MCF 10A (cell line): ENCODE measurements at regions not wholly inside any gene's neighbourhood (a gene's known extent, or its start where the extent isn't known, plus 50 kb on each side); places are given as distances from the start of the nearest gene placed in this dataset.
"Not testable (repeated sequence)": the region's sequence is repeated elsewhere in the genome, so short reads cannot be mapped to it uniquely, and the experiment has no call there.

Experiments
- BruUV-seq: library from RNA; stranded (reverse); fragments of 400-500 nt; replicated peaks from 2 replicates; lab custom pipeline; 2021; lab: Mats Ljungman, UMichigan
- CTCF ChIA-PET: fragments of 300-600 bp; sonication (Branson Sonifier 250); formaldehyde crosslinking; extraction: SDS; loops from one replicate; lab custom pipeline; 2021; ENCODE audit warnings: antibody characterized with exemption, inconsistent platforms; lab: Yijun Ruan, JAX
- POLR2A ChIA-PET: fragments of 300-600, 350-650 bp; sonication (Branson Sonifier 250); formaldehyde crosslinking; extraction: SDS; loops from one replicate; lab custom pipeline; 2020; ENCODE audit warnings: antibody characterized with exemption, inconsistent platforms; lab: Yijun Ruan, JAX
- DNase-seq: peaks from one replicate; pipeline ENCODE4 v3.0.0-alpha.2; 2018; ENCODE audit not compliant: unreplicated experiment
- H3K27ac Mint-ChIP-seq: one replicate; pipeline ENCODE4 v1.8.0; 2022; ENCODE audit warnings: mild to moderate bottlenecking, low read depth, mixed read lengths; ENCODE audit not compliant: unreplicated experiment
- H3K27me3 Mint-ChIP-seq: one replicate; pipeline ENCODE4 v1.8.0; 2022; ENCODE audit warnings: mixed read lengths; ENCODE audit not compliant: insufficient read depth, unreplicated experiment
- H3K36me3 Mint-ChIP-seq: one replicate; pipeline ENCODE4 v1.8.0; 2022; ENCODE audit warnings: mild to moderate bottlenecking, moderate library complexity, mixed read lengths; ENCODE audit not compliant: insufficient read depth, unreplicated experiment
- H3K4me1 Mint-ChIP-seq: one replicate; pipeline ENCODE4 v1.8.0; 2022; ENCODE audit warnings: mixed read lengths; ENCODE audit not compliant: insufficient read depth, unreplicated experiment
- H3K4me3 Mint-ChIP-seq: one replicate; pipeline ENCODE4 v1.8.0; 2022; ENCODE audit warnings: mild to moderate bottlenecking, moderate library complexity, mixed read lengths; ENCODE audit not compliant: unreplicated experiment
- H3K9me3 Mint-ChIP-seq: one replicate; pipeline ENCODE4 v1.8.0; 2022; ENCODE audit warnings: mixed read lengths; ENCODE audit not compliant: unreplicated experiment
- CTCF ChIP-seq: fragments of 200-600 bp; IDR thresholded peaks from one replicate; pipeline ENCODE4 v1.8.0; 2022; ENCODE audit warnings: antibody characterized with exemption, mild to moderate bottlenecking; ENCODE audit not compliant: unreplicated experiment
- intact Hi-C: fragments of 100-400 bp; cut with micrococcal nuclease; formaldehyde crosslinking; loops from 2 replicates; pipeline ENCODE4 v1.14.1; 2022

DNA sequence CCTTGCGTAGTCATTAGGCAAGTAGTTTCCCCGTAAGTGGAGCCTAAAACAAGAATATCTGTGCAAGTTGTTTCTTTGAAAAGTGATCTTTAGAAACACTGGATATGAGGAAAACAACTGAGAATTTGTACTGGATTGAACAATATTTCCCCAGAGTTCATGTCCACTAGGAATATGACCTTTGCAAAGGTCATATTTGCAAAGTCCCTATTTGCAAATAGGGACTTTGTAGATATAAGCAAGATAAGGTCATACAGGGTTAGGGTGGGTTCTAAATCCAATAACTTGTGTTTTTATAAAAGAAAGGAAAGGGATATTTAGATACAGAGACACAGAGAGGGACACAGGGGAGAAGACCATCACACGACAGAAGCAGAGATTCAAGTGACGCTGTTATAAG is 489.2 kb upstream of the ATXN8OS start:
- CTCF ChIA-PET = no interaction called here
- intact Hi-C loops = no loop called here

DNA sequence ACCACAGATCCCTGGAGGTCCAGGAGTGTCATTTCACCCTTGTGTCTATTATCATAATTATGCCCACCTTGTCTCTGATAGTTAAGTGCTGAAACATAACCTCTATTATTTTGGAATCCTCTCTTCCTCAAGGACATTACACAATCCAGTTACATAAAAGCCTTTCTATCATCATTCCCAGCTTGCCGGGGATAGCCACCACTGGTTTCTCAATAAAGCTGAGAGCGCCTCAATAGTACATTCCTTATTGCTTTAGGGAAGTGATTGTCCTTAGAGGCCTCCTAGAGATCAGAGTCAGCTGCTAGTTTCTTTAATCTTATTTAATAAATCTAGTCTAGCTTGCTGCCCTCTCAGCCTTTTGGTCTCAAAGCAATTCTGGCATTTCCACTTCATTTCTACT is 490.0 kb upstream of the ATXN8OS start:
- intact Hi-C loops = no loop called here
- DNase-seq = no peak
- no peak for TF ChIP-seq CTCF
- CTCF ChIA-PET = interaction anchor here (0.7 kb wide), 2 partner anchors 129 to 301 kb away, joined by 3 read pairs; no protein-coding TSS in a partner anchor
- Mint-ChIP-seq H3K36me3 (no peaks in the 10 kb centered on the region), H3K4me1 (no peaks in the 10 kb centered on the region), H3K4me3 (no peak overlapping the region), H3K9me3 (no peaks in the 10 kb centered on the region), H3K27ac (no peak overlapping the region), H3K27me3 (peaks cover 45% of the 10 kb centered on the region)
- POLR2A ChIA-PET = no interaction called here
- BruUV-seq = no TSS peak

More for the DNA sequence above, 489.2 kb upstream of the ATXN8OS start:
- H3K27ac Mint-ChIP-seq = no peak overlapping the region
- H3K36me3 Mint-ChIP-seq = no peaks in the 10 kb centered on the region
- POLR2A ChIA-PET = no interaction called here
- DNase-seq = no peak
- no TSS peak for BruUV-seq
- no peak overlapping the region for H3K4me3 Mint-ChIP-seq
- no peaks in the 10 kb centered on the region for H3K4me1 Mint-ChIP-seq
- H3K9me3 Mint-ChIP-seq = no peaks in the 10 kb centered on the region
- H3K27me3 Mint-ChIP-seq = peaks cover 37% of the 10 kb centered on the region
- TF ChIP-seq CTCF = no peak

DNA sequence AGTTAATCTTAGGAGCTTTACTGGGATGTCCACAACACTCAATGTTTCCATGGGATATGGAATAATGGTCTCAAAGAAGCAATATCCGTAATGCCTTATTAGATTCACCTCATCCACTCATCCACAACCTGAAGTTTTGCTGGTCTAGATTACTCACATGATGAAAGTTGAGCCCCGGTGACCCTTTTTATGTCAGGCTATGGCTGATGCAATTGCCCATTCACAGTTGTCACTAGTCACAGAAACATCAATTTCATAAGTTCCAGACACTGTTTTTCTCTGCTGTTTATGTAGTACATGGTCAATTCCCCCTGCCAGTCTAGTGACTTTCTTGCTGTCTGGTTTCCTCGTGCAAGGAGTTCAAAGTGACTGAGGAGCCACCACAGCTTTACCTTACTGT is 491.2 kb upstream of the ATXN8OS start:
- intact Hi-C loops = no loop called here

DNA sequence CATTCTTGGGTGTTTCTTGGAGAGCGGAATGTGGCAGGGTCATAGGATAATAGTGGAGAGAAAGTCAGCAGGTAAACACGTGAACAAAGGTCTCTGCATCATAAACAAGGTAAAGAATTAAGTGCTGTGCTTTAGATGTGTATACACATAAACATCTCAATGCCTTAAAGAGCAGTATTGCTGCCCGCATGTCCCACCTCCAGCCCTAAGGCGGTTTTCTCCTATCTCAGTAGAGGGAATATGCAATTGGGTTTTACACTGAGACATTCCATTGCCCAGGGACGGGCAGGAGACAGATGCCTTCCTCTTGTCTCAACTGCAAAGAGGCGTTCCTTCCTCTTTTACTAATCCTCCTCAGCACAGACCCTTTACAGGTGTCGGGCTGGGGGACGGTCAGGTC is 492.6 kb upstream of the ATXN8OS start:
- H3K9me3 Mint-ChIP-seq, CTCF ChIA-PET, DNase-seq, H3K36me3 Mint-ChIP-seq, intact Hi-C loops, H3K27ac Mint-ChIP-seq, H3K4me3 Mint-ChIP-seq, BruUV-seq, POLR2A ChIA-PET, H3K4me1 Mint-ChIP-seq: not testable (repeated sequence)
- H3K27me3 Mint-ChIP-seq = peaks cover 53% of the 10 kb centered on the region

More for the DNA sequence above, 491.2 kb upstream of the ATXN8OS start:
- peaks cover 47% of the 10 kb centered on the region for H3K27me3 Mint-ChIP-seq
- no peaks in the 10 kb centered on the region for H3K4me1 Mint-ChIP-seq
- no peak overlapping the region for H3K4me3 Mint-ChIP-seq
- BruUV-seq = no TSS peak
- no peaks in the 10 kb centered on the region for H3K36me3 Mint-ChIP-seq
- ChIA-PET POLR2A (no interaction called here), CTCF (no interaction called here)
- no peak for TF ChIP-seq CTCF
- no peak overlapping the region for H3K27ac Mint-ChIP-seq
- no peaks in the 10 kb centered on the region for H3K9me3 Mint-ChIP-seq
- DNase-seq = no peak

DNA sequence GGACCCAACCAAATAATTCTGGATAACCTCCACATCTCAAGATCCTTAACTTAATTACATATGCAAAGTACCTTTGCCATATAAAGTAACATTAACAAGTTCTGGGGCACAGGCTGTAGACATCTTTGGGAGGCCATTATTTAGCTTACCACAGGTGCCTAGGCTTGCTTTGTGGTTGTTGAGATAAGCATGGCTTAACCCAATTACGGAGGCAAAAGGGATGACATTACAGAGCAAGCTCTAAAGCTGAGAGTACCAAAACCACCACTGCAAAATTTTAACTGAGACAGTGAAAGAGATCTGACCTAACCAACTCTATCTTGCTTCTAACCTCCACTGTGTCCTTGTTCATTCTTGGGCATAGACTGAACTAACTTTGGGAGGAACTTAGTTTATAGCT is 502.9 kb upstream of the ATXN8OS start:
- Mint-ChIP-seq H3K4me1 (no peaks in the 10 kb centered on the region), H3K4me3 (no peak overlapping the region), H3K36me3 (no peaks in the 10 kb centered on the region), H3K9me3 (no peaks in the 10 kb centered on the region), H3K27me3 (peaks cover 56% of the 10 kb centered on the region), H3K27ac (no peak overlapping the region)
- DNase-seq = no peak
- ChIA-PET POLR2A (interaction anchor here (0.7 kb wide), 1 partner anchor 1263 kb away, joined by 3 read pairs; no protein-coding TSS in a partner anchor), CTCF (no interaction called here)
- TF ChIP-seq CTCF = no peak
- no TSS peak for BruUV-seq
- intact Hi-C loops = no loop called here
